K562 (cell line): ENCODE measurements at regions not wholly inside any gene's neighbourhood (a gene's known extent, or its start where the extent isn't known, plus 50 kb on each side); places are given as distances from the start of the nearest gene placed in this dataset.

Experiments
- ATAC-seq: fragments of 200-7000 bp; cut with Tn5 transposase; 3 replicates; pipeline ENCODE4 v1.9.1; 2020; ENCODE audit warnings: moderate library complexity
- BruUV-seq: library from RNA; stranded (reverse); fragments of 400-500 nt; replicated peaks from 2 replicates; lab custom pipeline; 2021; lab: Mats Ljungman, UMichigan
- CTCF ChIA-PET: fragments of 300-600 bp; formaldehyde crosslinking; extraction: SDS; loops from one replicate; lab custom pipeline; 2021; ENCODE audit warnings: low intra/inter-chr PET ratio; lab: Yijun Ruan, JAX
- POLR2A ChIA-PET: fragments of 300-600, 350-650 bp; sonication (Branson Sonifier 250); formaldehyde crosslinking; extraction: SDS; loops from one replicate; lab custom pipeline; 2021; ENCODE audit warnings: antibody characterized with exemption, inconsistent platforms; lab: Yijun Ruan, JAX
- DNase-seq, 4 experiments: peaks; one replicate each; pipeline versions ENCODE4 v3.0.0 to v3.0.0-alpha.2; 2011 to 2018; ENCODE audit warnings: low spot score in 3 of 4, mixed read lengths in 3 of 4; ENCODE audit errors: extremely low read depth in 1 of 4
- FAIRE-seq: peaks from 2 replicates; lab custom pipeline; 2011; peaks lifted over from hg19 to GRCh38; lab: Jason Lieb, UNC
- H2AFZ ChIP-seq: 2 replicates; pipeline ENCODE4 v1.6.0; 2011; ENCODE audit warnings: low read depth, low read length, control low read depth, inconsistent platforms
- H3K27ac ChIP-seq: fragments of 200-600 bp; 3 replicates; pipeline ENCODE4 v1.8.0; 2011; ENCODE audit warnings: low read depth, mild to moderate bottlenecking, control low read depth, inconsistent platforms, low read length, moderate library complexity, mixed read lengths; ENCODE audit errors: extremely low read depth
- H3K27me3 ChIP-seq, 2 experiments: fragments of 300-600 bp in 1 of 2; 2 replicates in 1 of 2; 3 replicates in 1 of 2; pipeline versions ENCODE4 v1.6.0 to v1.8.0; 2011; ENCODE audit warnings: inconsistent platforms in 2 of 2, low read length in 2 of 2, mild to moderate bottlenecking in 1 of 2, mixed read lengths in 1 of 2, moderate library complexity in 1 of 2; ENCODE audit not compliant: control insufficient read depth in 2 of 2, insufficient read depth in 2 of 2
- H3K36me3 ChIP-seq: fragments of 300-600 bp; 3 replicates; pipeline ENCODE4 v1.8.0; 2011; ENCODE audit warnings: mild to moderate bottlenecking, low read length, inconsistent platforms; ENCODE audit not compliant: control insufficient read depth, insufficient read depth
- H3K4me1 ChIP-seq, 2 experiments: fragments of 200-600 bp in 1 of 2; replicated peaks in 1 of 2; 2 replicates in 1 of 2; 3 replicates in 1 of 2; pipeline versions ENCODE4 v1.5.1 to v1.8.0; 2011; ENCODE audit warnings: inconsistent platforms in 2 of 2, low read length in 2 of 2, mild to moderate bottlenecking in 1 of 2, mixed read lengths in 1 of 2, moderate library complexity in 1 of 2; ENCODE audit not compliant: control insufficient read depth in 2 of 2, insufficient read depth in 2 of 2
- H3K4me2 ChIP-seq: 2 replicates; pipeline ENCODE4 v1.6.1; 2011; ENCODE audit warnings: low read length, control low read depth, inconsistent platforms, mixed read lengths; ENCODE audit not compliant: insufficient read depth
- H3K4me3 ChIP-seq: fragments of 200-600 bp; sonication (generic), shearing (Covaris generic); 2 replicates; pipeline ENCODE4 v1.5.1; 2016; ENCODE audit warnings: control low read depth, inconsistent platforms
- H3K79me2 ChIP-seq: fragments of 200-600 bp; 3 replicates; pipeline ENCODE4 v1.8.0; 2011; ENCODE audit warnings: low read length, inconsistent platforms; ENCODE audit not compliant: control insufficient read depth, insufficient read depth
- H3K9ac ChIP-seq, 2 experiments: 2 replicates each; pipeline versions ENCODE4 v1.6.0 to v1.6.1; 2011; ENCODE audit warnings: low read depth in 2 of 2, low read length in 2 of 2, control low read depth in 1 of 2, inconsistent platforms in 1 of 2, mild to moderate bottlenecking in 1 of 2, mixed read lengths in 1 of 2; ENCODE audit not compliant: insufficient read depth in 1 of 2
- H3K9me1 ChIP-seq: one replicate; pipeline ENCODE4 v1.6.0; 2011; ENCODE audit warnings: inconsistent platforms, mild to moderate bottlenecking, low read length, moderate library complexity; ENCODE audit not compliant: control insufficient read depth, insufficient read depth
- H3K9me3 ChIP-seq: replicated peaks from 2 replicates; pipeline ENCODE4 v1.5.1; 2011; ENCODE audit warnings: low read depth, low read length, inconsistent platforms; ENCODE audit not compliant: control insufficient read depth, insufficient read depth
- H4K20me1 ChIP-seq: replicated peaks from 2 replicates; pipeline ENCODE4 v1.6.1; 2011; ENCODE audit warnings: low read length, inconsistent platforms, mixed read lengths; ENCODE audit not compliant: control insufficient read depth, insufficient read depth
- ARHGAP35 ChIP-seq: fragments of 450-650 bp; IDR thresholded peaks from 2 replicates; pipeline ENCODE4 v1.6.1; 2018; ENCODE audit not compliant: partially characterized antibody
- PREB ChIP-seq: sonication (generic); formaldehyde crosslinking; IDR thresholded peaks from 2 replicates; pipeline ENCODE4 v1.8.1; 2023; ENCODE audit warnings: mild to moderate bottlenecking, missing genetic modification reagents
- ZNF12 ChIP-seq: sonication (generic); formaldehyde crosslinking; IDR thresholded peaks from 2 replicates; pipeline ENCODE4 v1.4.0; 2020; ENCODE audit warnings: mild to moderate bottlenecking, missing genetic modification reagents
- ZNF445 ChIP-seq: fragments of 250-450 bp; sonication (Bioruptor Pico); IDR thresholded peaks from 2 replicates; pipeline ENCODE4 v1.4.0; 2020; ENCODE audit warnings: low read depth, mild to moderate bottlenecking, moderate library complexity
- WGBS: fragments of 100-300 bp; shearing (Covaris generic); methylation state at CpG from one replicate; pipeline ENCODE4 v1.1.6; 2016; ENCODE audit warnings: low coverage, mixed read lengths; ENCODE audit not compliant: insufficient coverage; ENCODE audit errors: missing lambda C conversion rate; 5-methylcytosine and 5-hydroxymethylcytosine counted together
- in situ Hi-C: fragments of 300-500 bp; cut with MboI; formaldehyde crosslinking; loops from 4 replicates; pipeline ENCODE4 v1.15.0; 2018; ENCODE audit warnings: inconsistent platforms, mixed read lengths
- intact Hi-C: fragments of 100-400 bp; cut with micrococcal nuclease; formaldehyde crosslinking; loops from 2 replicates; pipeline ENCODE4 v1.14.2; 2022
- TF ChIP-seq, protein P1 (sequence below), 2 experiments: IDR thresholded peaks; 2 replicates each; pipeline ENCODE4 v1.6.1; 2011; ENCODE audit warnings: borderline replicate concordance in 1 of 2, control low read depth in 1 of 2, low read depth in 1 of 2, low read length in 1 of 2, mild to moderate bottlenecking in 1 of 2, mixed read lengths in 1 of 2, moderate library complexity in 1 of 2; ENCODE audit not compliant: insufficient read depth in 1 of 2, insufficient read length in 1 of 2, poor library complexity in 1 of 2, severe bottlenecking in 1 of 2; ENCODE audit errors: extremely low read depth in 1 of 2

GRCh38 chr10:83892737-83893136, 246.6 kb upstream of the GHITM start:
- Histone ChIP-seq H3K9ac (no peak overlapping the region), H3K9me3 (no peaks in the 10 kb centered on the region), H4K20me1 (no peaks in the 10 kb centered on the region), H2AFZ (no peak overlapping the region), H3K27me3 (no peaks in the 10 kb centered on the region), H3K4me1 (no peaks in the 10 kb centered on the region), H3K4me3 (no peak overlapping the region), H3K36me3 (no peaks in the 10 kb centered on the region), H3K27ac (no peak overlapping the region), H3K79me2 (no peaks in the 10 kb centered on the region), H3K9me1 (no peaks in the 10 kb centered on the region), H3K4me2 (no peak overlapping the region)
- intact Hi-C loops = no loop called here
- ATAC-seq (no peak), FAIRE-seq (no peak), DNase-seq (no peak)
- POLR2A ChIA-PET = no interaction called here
- no TSS peak for BruUV-seq
- TF ChIP-seq, protein P1, sequence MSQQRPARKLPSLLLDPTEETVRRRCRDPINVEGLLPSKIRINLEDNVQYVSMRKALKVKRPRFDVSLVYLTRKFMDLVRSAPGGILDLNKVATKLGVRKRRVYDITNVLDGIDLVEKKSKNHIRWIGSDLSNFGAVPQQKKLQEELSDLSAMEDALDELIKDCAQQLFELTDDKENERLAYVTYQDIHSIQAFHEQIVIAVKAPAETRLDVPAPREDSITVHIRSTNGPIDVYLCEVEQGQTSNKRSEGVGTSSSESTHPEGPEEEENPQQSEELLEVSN (IDR thresholded peaks at IDR 0.05; ENCODE audit: borderline replicate concordance in 1 of 2, extremely low read depth in 1 of 2, insufficient read depth in 1 of 2, insufficient read length in 1 of 2, low read depth in 1 of 2, low read length in 1 of 2, poor library complexity in 1 of 2, severe bottlenecking in 1 of 2) = no peak
- TF ChIP-seq PREB (no peak), ARHGAP35 (no peak), ZNF445 (CRISPR knock-in tag) (no peak), ZNF12 (CRISPR knock-in tag) (no peak)
- CTCF ChIA-PET = no interaction called here
- WGBS = 0% methylated on average over 6 of the region's 6 CpGs
- in situ Hi-C loops = no loop called here
